ENCODE measurements at regions not wholly inside any gene's neighbourhood (a gene's known extent, or its start where the extent isn't known, plus 50 kb on each side); places are given as distances from the start of the nearest gene placed in this dataset.

GRCh38 chr14:89592961-89593360 is 175.9 kb upstream of the FOXN3 start:
- no peak overlapping the region for H3K4me3 ChIP-seq (ENCODE audit: low read length)
- no peak for DNase-seq (ENCODE audit: low read depth)
- peaks cover 7% of the 10 kb centered on the region for H3K36me3 ChIP-seq (ENCODE audit: control insufficient read depth, insufficient read depth, low read length, severe bottlenecking)
- peaks cover 36% of the 10 kb centered on the region for H3K9me3 ChIP-seq (ENCODE audit: control insufficient read depth, low read length)
- no peaks in the 10 kb centered on the region for H3K4me1 ChIP-seq (ENCODE audit: control insufficient read depth, insufficient read depth, low read length)
- no peak overlapping the region for H3K9ac ChIP-seq (ENCODE audit: low read length)
- H3K27me3 ChIP-seq (replicated peaks; ENCODE audit: control insufficient read depth, insufficient read depth, low read length): no peaks in the 10 kb centered on the region

GRCh38 chr14:89589400-89590118 is 172.5 kb upstream of the FOXN3 start:
- Histone ChIP-seq H3K27me3 (replicated peaks; ENCODE audit: control insufficient read depth, insufficient read depth, low read length) (no peaks in the 10 kb centered on the region), H3K9me3 (ENCODE audit: control insufficient read depth, low read length) (peaks cover 12% of the 10 kb centered on the region), H3K36me3 (ENCODE audit: control insufficient read depth, insufficient read depth, low read length, severe bottlenecking) (peaks cover 6% of the 10 kb centered on the region), H3K9ac (ENCODE audit: low read length) (no peak overlapping the region), H3K4me1 (ENCODE audit: control insufficient read depth, insufficient read depth, low read length) (no peaks in the 10 kb centered on the region), H3K4me3 (ENCODE audit: low read length) (no peak overlapping the region)
- no peak for DNase-seq (ENCODE audit: low read depth)

- DNase-seq (ENCODE audit: low read depth): no peak
- peaks cover 5% of the 10 kb centered on the region for H3K9me3 ChIP-seq (ENCODE audit: control insufficient read depth, low read length)
- H3K36me3 ChIP-seq (ENCODE audit: control insufficient read depth, insufficient read depth, low read length, severe bottlenecking): no peaks in the 10 kb centered on the region
- H3K9ac ChIP-seq (ENCODE audit: low read length): no peak overlapping the region
- no peaks in the 10 kb centered on the region for H3K27me3 ChIP-seq (replicated peaks; ENCODE audit: control insufficient read depth, insufficient read depth, low read length)
- H3K4me3 ChIP-seq (ENCODE audit: low read length): no peak overlapping the region
- H3K4me1 ChIP-seq (ENCODE audit: control insufficient read depth, insufficient read depth, low read length): no peaks in the 10 kb centered on the region
Observed at GRCh38 chr14:89588840-89589296, 171.8 kb upstream of the FOXN3 start.

GRCh38 chr14:89588016-89588415 is 171.0 kb upstream of the FOXN3 start:
- DNase-seq (ENCODE audit: low read depth): no peak
- no peaks in the 10 kb centered on the region for H3K4me1 ChIP-seq (ENCODE audit: control insufficient read depth, insufficient read depth, low read length)

GRCh38 chr14:89587136-89587420 is 170.0 kb upstream of the FOXN3 start:
- no peak for DNase-seq (ENCODE audit: low read depth)
- Histone ChIP-seq H3K4me1 (ENCODE audit: control insufficient read depth, insufficient read depth, low read length) (no peaks in the 10 kb centered on the region), H3K27me3 (replicated peaks; ENCODE audit: control insufficient read depth, insufficient read depth, low read length) (no peaks in the 10 kb centered on the region), H3K36me3 (ENCODE audit: control insufficient read depth, insufficient read depth, low read length, severe bottlenecking) (peaks cover 2% of the 10 kb centered on the region), H3K9ac (ENCODE audit: low read length) (no peak overlapping the region), H3K9me3 (ENCODE audit: control insufficient read depth, low read length) (peaks cover 4% of the 10 kb centered on the region), H3K4me3 (ENCODE audit: low read length) (no peak overlapping the region)

More at GRCh38 chr14:89588016-89588415, 171.0 kb upstream of the FOXN3 start:
- Histone ChIP-seq H3K36me3 (ENCODE audit: control insufficient read depth, insufficient read depth, low read length, severe bottlenecking) (no peaks in the 10 kb centered on the region), H3K27me3 (replicated peaks; ENCODE audit: control insufficient read depth, insufficient read depth, low read length) (no peaks in the 10 kb centered on the region), H3K9me3 (ENCODE audit: control insufficient read depth, low read length) (peaks cover 4% of the 10 kb centered on the region), H3K9ac (ENCODE audit: low read length) (no peak overlapping the region), H3K4me3 (ENCODE audit: low read length) (no peak overlapping the region)

GRCh38 chr14:89586258-89587135 is 169.5 kb upstream of the FOXN3 start:
- H3K27me3 ChIP-seq (replicated peaks; ENCODE audit: control insufficient read depth, insufficient read depth, low read length): no peaks in the 10 kb centered on the region
- H3K9ac ChIP-seq (ENCODE audit: low read length): no peak overlapping the region
- peaks cover 8% of the 10 kb centered on the region for H3K36me3 ChIP-seq (ENCODE audit: control insufficient read depth, insufficient read depth, low read length, severe bottlenecking)
- H3K9me3 ChIP-seq (ENCODE audit: control insufficient read depth, low read length): peaks cover 2% of the 10 kb centered on the region
- DNase-seq (ENCODE audit: low read depth): no peak
- no peaks in the 10 kb centered on the region for H3K4me1 ChIP-seq (ENCODE audit: control insufficient read depth, insufficient read depth, low read length)
- no peak overlapping the region for H3K4me3 ChIP-seq (ENCODE audit: low read length)

GRCh38 chr14:89578156-89578555 is 161.1 kb upstream of the FOXN3 start:
- no peak overlapping the region for H3K9ac ChIP-seq (ENCODE audit: low read length)
- H3K4me1 ChIP-seq (ENCODE audit: control insufficient read depth, insufficient read depth, low read length): peaks cover 11% of the 10 kb centered on the region
- H3K36me3 ChIP-seq (ENCODE audit: control insufficient read depth, insufficient read depth, low read length, severe bottlenecking): peaks cover 18% of the 10 kb centered on the region
- peak; percentile 61 for DNase-seq (ENCODE audit: low read depth)
- no peaks in the 10 kb centered on the region for H3K9me3 ChIP-seq (ENCODE audit: control insufficient read depth, low read length)
- H3K4me3 ChIP-seq (ENCODE audit: low read length): no peak overlapping the region
- H3K27me3 ChIP-seq (replicated peaks; ENCODE audit: control insufficient read depth, insufficient read depth, low read length): no peaks in the 10 kb centered on the region

GRCh38 chr14:89576960-89577359 is 159.9 kb upstream of the FOXN3 start:
- DNase-seq (ENCODE audit: low read depth): no peak
- Histone ChIP-seq H3K9ac (ENCODE audit: low read length) (no peak overlapping the region), H3K4me1 (ENCODE audit: control insufficient read depth, insufficient read depth, low read length) (peaks cover 11% of the 10 kb centered on the region), H3K4me3 (ENCODE audit: low read length) (no peak overlapping the region), H3K9me3 (ENCODE audit: control insufficient read depth, low read length) (no peaks in the 10 kb centered on the region), H3K27me3 (replicated peaks; ENCODE audit: control insufficient read depth, insufficient read depth, low read length) (no peaks in the 10 kb centered on the region), H3K36me3 (ENCODE audit: control insufficient read depth, insufficient read depth, low read length, severe bottlenecking) (peaks cover 15% of the 10 kb centered on the region)

- Histone ChIP-seq H3K4me3 (ENCODE audit: low read length) (no peak overlapping the region), H3K4me1 (ENCODE audit: control insufficient read depth, insufficient read depth, low read length) (peaks cover 11% of the 10 kb centered on the region), H3K27me3 (replicated peaks; ENCODE audit: control insufficient read depth, insufficient read depth, low read length) (no peaks in the 10 kb centered on the region), H3K9me3 (ENCODE audit: control insufficient read depth, low read length) (no peaks in the 10 kb centered on the region), H3K36me3 (ENCODE audit: control insufficient read depth, insufficient read depth, low read length, severe bottlenecking) (peaks cover 10% of the 10 kb centered on the region), H3K9ac (ENCODE audit: low read length) (no peak overlapping the region)
- no peak for DNase-seq (ENCODE audit: low read depth)
Observed at GRCh38 chr14:89576145-89576927, 159.3 kb upstream of the FOXN3 start.

- H3K36me3 ChIP-seq (ENCODE audit: control insufficient read depth, insufficient read depth, low read length, severe bottlenecking): peaks cover 3% of the 10 kb centered on the region
- H3K9ac ChIP-seq (ENCODE audit: low read length): no peak overlapping the region
- no peak overlapping the region for H3K4me3 ChIP-seq (ENCODE audit: low read length)
- no peaks in the 10 kb centered on the region for H3K27me3 ChIP-seq (replicated peaks; ENCODE audit: control insufficient read depth, insufficient read depth, low read length)
- no peak for DNase-seq (ENCODE audit: low read depth)
- H3K4me1 ChIP-seq (ENCODE audit: control insufficient read depth, insufficient read depth, low read length): peaks cover 11% of the 10 kb centered on the region
- no peaks in the 10 kb centered on the region for H3K9me3 ChIP-seq (ENCODE audit: control insufficient read depth, low read length)
Observed at GRCh38 chr14:89575386-89576061, 158.5 kb upstream of the FOXN3 start.
